Adrenal gland (tissue), 5 donors: ENCODE measurements at regions not wholly inside any gene's neighbourhood (a gene's known extent, or its start where the extent isn't known, plus 50 kb on each side); places are given as distances from the start of the nearest gene placed in this dataset.

Experiments used
- CTCF ChIP-seq, 6 experiments: fragments of 450-650 bp in 4 of 6; fragments of 200-600 bp in 2 of 6; sonication (generic) in 1 of 6; IDR thresholded peaks; 1 replicate in 5 of 6; 2 replicates in 1 of 6; pipeline versions ENCODE4 v1.5.1 to v1.8.0; 2016 to 2021; ENCODE audit warnings: antibody characterized with exemption in 6 of 6, mild to moderate bottlenecking in 2 of 6, moderate library complexity in 1 of 6
- POLR2A ChIP-seq, 2 donors: fragments of 450-650 bp; IDR thresholded peaks; one replicate each; pipeline ENCODE4 v1.6.1; 2017; ENCODE audit warnings: antibody characterized with exemption in 2 of 2, mild to moderate bottlenecking in 2 of 2, moderate library complexity in 1 of 2
- donor health status: DM: no; HTN: no; CAD: no.

GRCh38 chr3:13262493-13263211, 157.5 kb downstream of the NUP210 start:
- TF ChIP-seq POLR2A (IDR thresholded peaks at IDR 0.05) (no peak), CTCF (IDR thresholded peaks at IDR 0.05) (no peak)
